IPS-18c (cell line): ENCODE measurements at regions not wholly inside any gene's neighbourhood (a gene's known extent, or its start where the extent isn't known, plus 50 kb on each side); places are given as distances from the start of the nearest gene placed in this dataset.

ENCODE experiments used
- H3K4me3 ChIP-seq: 2 replicates; pipeline ENCODE4 v1.7.0; 2013; ENCODE audit warnings: low read depth, mild to moderate bottlenecking, low read length, moderate library complexity; ENCODE audit not compliant: insufficient read depth
- H3K9me3 ChIP-seq: one replicate; pipeline ENCODE4 v1.6.1; 2013; ENCODE audit warnings: mild to moderate bottlenecking, low read length, moderate library complexity; ENCODE audit not compliant: control insufficient read depth, insufficient read depth

DNA sequence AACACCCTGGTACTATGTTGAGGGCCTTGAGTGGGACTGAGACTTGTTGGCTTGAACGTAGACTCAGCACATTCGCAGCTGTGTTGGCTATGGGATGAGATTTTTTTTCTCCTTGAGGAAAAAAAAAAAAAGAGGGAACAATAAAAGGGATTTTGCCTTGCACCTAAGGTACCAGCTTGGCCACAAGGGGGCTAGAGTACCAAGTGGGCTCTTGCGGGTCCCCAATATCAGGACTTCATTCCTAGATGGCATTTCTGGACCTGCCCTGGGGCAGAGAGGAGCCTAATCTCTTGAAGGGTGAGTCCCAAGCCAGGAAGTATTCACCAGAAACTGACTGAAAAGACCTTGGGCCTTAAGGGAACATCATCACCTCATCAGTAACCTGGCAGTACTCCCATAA is 1083.6 kb upstream of the PHF14 start:
- no peak overlapping the region for H3K4me3 ChIP-seq
- no peaks in the 10 kb centered on the region for H3K9me3 ChIP-seq

DNA sequence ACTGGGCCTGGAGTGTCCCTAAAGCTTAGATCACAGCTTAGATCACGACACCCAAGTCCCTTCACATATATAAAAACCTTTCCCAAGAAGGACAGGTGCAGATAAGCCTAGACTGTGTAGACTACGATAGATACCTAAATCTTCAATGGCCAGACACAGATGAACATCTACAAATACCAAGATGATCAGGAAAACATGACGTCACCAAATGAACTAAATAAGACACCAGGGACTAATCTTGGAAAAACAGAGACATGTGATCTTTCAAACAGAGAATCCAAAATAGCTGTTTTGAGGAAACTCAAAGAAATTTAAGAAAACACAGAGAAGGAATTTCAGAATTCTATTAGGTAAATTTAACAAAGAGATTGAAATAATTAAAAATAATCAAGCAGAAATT is 1082.6 kb upstream of the PHF14 start:
- Histone ChIP-seq H3K4me3 (no peak overlapping the region), H3K9me3 (no peaks in the 10 kb centered on the region)

DNA sequence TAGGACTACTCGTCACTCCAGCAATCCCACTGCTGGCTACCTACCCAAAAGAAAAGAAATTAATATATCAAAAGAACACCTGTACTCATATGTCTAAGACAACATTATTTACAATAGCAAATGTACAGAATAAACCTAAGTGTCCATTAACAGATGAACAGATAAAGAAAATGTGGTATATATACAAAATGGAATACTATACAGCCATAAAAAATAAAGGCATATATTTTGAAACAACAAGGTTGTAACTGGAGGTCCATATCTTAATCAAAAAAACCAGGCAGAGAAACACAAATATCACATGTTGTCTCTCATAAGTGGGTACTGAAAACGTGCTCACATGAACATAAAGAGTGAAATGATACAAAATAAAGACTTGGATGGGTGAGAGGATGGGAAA is 1073.3 kb upstream of the PHF14 start:
- Histone ChIP-seq H3K4me3 (no peak overlapping the region), H3K9me3 (no peaks in the 10 kb centered on the region)

DNA sequence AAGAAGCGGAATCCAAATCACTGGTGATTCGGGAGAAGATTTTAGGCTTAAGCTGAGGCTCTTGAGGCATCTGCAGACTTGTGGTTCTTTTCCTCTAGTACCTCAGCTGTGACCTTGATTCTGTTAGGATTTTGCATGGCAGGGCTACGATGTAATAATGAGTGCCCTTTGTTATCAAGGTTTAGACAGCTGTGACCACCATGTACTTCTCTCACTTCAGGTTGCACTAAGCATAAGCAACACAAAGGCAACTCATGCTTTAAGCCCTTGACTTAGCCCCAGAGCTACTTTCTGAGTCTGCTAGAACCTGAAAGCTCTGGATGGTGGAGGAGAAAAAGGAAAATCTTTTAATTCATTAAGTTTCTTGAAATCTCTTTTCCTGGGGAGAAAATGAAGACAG is 1052.3 kb upstream of the PHF14 start:
- H3K9me3 ChIP-seq, result no peaks in the 10 kb centered on the region
- no peak overlapping the region for H3K4me3 ChIP-seq

DNA sequence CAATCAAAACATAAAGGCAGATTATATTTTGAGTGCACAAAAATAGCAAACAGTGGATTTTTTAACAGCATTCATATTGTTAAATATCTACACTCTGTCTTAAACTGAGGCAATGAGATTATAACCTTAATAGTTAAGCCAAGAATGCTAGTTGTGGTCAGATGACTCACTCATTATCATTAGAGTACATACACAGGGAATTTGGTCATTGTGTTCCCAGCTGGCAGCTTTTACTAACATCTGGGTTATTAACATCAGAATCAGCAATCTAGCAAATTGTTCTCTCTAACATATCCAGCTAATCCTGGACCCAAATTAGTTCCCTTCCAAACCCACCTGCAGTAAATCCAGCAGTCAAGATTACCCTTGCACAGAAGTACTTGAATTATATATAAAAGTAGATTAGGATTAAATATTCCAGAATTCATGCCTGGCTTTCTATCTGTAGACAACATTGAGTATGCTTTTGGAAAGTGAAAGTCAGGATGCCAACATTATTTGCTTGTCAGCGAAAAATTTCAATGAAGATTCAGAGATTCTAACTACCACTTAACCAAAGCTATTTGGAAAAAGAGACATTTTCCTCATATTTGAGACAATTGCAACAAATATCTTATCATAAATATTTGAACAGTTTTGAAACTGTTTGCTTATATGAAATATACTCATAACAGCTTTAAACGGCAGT is 1035.6 kb upstream of the PHF14 start:
- Histone ChIP-seq H3K9me3 (no peaks in the 10 kb centered on the region), H3K4me3 (no peak overlapping the region)

DNA sequence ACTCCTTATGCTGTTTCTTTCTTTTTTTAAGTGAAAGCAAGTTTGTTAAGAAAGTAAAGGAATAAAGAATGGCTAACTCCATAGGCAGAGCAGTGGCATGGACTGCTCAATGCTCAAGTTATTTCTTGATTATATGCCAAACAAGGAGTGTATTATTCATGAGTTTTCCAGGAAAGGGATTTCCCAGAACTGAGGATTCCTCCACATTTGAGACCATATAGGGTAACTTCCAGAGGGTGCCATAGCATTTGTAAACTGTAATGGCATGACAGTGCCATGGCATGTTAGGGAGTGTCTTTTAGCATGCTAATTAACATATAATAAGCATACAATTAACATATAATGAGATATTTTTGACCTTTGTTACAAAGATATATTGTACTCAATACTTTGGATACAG is 1034.5 kb upstream of the PHF14 start:
- Histone ChIP-seq H3K4me3 (no peak overlapping the region), H3K9me3 (no peaks in the 10 kb centered on the region)

DNA sequence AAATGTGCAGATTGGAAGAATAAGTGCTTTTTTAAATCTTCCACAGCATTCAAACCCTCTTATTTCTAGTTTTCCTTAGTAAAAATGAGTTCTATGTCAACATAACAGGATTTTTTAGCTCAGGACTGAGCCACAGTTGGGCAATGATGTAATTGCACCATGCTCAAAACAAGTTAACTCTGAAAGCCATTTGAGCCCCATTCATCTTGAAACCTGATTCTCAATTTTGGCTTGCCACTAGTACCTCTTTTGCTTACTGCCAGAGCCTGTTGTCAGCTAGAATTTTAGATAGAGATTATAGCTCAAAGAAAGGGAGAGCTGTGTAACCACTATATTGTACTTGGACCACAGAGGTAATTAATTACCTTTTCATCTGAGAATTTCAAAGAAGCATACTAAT is 1028.5 kb upstream of the PHF14 start:
- Histone ChIP-seq H3K4me3 (no peak overlapping the region), H3K9me3 (no peaks in the 10 kb centered on the region)

DNA sequence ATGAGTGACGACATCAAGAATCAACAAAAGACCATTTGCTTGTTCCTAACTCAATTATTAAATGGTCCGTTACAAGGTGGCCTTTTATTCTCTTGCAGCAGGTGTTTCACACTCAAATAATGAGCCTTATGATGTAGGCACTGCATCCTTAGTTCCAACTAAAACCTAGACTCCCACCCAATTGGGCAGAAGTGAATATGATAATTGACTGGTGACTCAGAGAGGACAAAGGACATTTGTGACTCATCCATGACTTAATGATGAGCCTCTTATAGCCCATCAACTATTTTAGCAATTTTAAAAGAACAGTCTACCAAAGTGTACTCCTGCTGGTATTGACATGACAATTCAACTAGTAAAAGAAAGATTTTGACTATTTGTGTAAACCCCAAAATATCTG is 1027.8 kb upstream of the PHF14 start:
- Histone ChIP-seq H3K9me3 (no peaks in the 10 kb centered on the region), H3K4me3 (no peak overlapping the region)

DNA sequence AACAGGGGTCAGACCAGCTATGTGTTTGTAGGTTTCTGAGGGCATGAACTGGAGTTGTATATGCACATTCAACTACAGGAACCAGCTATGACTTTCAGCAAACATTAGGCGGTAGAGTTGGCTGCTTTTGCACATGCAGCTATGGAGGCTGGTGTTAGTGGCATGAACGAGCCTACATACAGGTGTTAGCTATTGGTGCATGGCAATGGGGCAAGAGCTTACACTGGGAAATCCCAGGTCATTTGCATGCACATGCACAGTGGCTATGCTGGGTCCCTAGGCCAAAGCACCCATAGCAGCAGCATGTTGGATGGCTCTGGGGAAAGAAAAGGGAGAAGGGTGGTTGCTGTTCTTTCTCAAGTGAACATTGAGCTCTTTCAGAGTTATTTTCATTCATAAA is 1018.5 kb upstream of the PHF14 start:
- H3K9me3 ChIP-seq, result no peaks in the 10 kb centered on the region
- no peak overlapping the region for H3K4me3 ChIP-seq

DNA sequence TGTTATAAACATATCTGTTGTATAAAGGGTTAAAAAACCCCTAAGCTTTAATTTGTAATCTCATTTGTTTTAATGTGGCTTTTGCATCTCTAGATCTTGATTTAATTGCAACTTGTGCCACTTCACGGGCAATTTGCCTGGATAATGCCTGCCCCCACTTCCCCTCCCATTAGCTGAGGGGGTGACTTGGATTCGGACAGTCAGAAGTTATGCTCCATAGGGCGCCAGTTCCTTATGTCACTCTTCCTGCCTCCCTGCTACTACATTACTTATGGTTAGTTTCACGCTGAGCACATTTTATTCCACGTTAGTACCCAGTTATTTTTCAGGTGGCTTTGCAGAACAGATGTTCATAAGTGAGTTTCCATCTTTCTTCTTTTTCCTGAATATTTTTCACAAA is 1015.2 kb upstream of the PHF14 start:
- Histone ChIP-seq H3K9me3 (no peaks in the 10 kb centered on the region), H3K4me3 (no peak overlapping the region)

DNA sequence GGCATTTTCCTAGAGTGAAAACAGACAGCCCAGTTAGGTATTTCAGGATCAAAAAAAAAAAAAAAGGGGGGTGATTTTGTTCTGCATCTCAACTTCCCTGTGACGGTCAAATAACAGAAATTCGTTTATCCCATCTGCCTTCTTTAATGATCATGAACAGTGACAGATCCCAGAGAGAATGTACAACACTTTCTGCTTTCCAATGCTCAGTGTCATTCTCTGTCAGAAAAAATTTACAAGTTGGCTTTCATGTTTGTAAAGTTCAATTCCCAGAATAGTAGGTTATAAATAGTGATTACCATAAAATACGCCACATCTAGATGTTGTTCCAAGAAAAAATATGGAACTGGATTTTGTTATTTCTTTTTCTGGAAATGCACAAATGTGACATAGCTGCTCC is 1013.2 kb upstream of the PHF14 start:
- Histone ChIP-seq H3K4me3 (no peak overlapping the region), H3K9me3 (no peaks in the 10 kb centered on the region)

DNA sequence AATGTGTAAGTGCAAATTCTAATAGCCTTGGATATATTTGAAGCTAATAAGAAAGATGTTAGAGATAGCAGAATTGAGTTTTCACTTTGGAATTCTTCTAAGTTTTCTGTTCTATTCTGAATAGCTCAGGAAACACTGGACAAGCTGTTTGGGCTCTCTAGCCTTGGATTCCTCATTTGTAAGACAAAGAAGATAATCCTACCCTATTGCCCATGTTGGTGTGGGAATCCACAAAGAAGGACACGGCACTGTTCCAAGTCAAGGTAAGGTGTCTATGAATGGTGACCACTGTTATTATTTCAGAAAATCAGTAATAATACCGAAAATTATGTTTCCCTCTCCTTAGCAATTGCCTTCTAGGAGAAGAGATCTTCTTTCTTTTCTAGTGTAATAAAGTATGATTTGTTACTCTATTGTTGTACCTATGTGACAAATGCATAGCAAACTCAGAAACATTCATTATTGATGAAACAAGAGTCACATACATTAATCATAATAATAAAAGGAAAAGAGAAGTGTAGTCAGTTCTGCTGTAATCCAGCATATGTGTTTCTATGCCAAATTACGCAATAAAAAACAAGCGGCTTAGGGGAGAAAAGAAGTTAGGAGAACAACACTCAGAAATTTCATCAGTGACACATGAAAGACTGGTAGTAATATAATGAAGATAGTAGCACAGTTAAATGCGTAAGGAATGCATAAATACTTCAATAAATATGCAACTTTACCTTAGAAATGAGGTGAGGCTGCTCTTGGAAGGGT is 1012.3 kb upstream of the PHF14 start:
- Histone ChIP-seq H3K9me3 (no peaks in the 10 kb centered on the region), H3K4me3 (no peak overlapping the region)

DNA sequence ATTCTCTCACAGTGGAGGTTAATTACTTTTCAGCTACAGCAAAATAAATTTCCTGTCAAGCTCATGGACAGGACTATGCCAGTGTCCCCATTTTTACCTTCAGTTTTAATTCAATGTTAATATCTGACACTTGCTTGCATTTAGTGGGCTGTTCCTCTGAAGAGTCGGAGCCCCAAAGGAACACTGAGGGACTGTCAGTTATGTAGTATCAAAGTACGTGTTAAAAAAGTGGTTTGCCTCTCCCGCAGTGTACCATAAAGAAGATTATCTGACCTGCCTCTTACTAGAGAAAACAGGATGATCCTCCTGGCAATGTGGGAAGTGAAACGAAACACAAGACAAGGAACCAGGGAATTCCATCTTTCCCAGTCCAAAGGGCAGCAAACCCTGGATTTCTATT is 1010.9 kb upstream of the PHF14 start:
- H3K4me3 ChIP-seq, result no peak overlapping the region
- H3K9me3 ChIP-seq, result no peaks in the 10 kb centered on the region

DNA sequence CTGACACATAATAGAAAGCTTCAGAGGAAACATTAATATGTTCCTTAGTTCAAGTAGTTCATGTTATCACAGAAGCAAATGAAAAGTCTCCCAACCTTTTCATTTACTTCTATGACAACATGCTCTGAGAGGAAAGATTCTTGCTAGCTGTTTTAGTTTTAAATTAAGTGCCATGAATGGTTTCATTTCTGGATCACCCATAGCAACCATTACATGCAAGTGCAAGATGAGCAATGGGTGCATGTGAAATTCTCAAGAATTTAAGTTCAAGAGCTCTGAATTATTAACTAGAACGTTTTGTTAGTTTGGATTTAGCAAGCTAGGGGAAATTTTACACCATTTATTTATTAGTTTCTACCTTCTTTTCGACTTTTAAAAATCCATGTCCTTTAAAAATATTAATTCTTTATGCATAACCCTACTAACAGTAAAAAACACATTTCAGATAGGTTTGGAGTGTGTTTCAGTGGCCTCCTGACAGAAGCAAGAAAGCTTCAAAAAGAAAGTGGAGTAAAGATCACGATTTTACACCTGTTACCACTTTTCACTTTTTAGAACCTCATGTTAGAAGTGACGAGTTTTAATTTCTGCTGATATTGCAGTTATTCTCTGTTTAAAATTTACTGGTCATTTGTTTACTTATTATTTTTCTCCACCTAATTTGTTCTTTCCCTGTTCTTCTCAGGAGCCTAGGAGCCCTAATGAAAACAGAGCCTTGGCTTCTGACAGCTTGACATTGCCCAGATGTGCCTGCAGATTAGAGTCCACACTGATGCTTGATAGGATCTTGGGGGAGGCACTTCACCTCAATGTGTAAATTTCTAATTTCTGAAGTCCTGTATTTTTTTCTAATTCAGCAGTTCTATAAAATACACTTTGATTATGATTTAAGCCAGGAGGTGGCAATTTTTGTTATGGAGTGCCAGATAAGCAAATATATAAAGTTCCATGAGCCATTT is 995.3 kb upstream of the PHF14 start:
- Histone ChIP-seq H3K9me3 (no peaks in the 10 kb centered on the region), H3K4me3 (no peak overlapping the region)

DNA sequence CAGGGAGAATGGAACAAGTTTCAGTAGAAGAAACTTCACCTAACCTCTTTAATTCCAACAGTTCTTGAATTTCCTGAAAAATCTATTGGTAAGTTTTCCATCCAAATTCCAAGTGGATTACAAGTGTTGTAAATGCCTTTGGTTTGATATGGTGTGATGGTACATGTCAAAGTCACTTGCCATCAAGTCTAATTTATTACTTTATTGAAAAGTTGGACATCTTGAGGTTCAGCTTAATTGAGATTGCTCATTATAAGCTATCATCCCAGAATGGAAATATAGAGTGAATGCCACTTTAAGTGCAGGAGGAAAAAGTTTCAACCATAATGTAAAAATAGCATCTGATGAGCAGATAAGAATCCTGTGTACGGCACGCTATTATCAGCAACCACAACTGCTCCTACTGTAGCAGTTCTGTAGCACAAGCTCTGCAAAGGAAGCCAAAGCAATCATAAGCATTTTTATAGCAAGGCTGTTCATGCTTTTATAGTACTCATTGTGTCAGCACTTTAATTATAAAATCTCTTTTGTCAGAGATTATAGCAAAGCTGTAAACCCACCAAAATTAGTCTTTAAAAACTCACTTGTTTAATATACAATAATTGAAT is 991.8 kb upstream of the PHF14 start:
- no peak overlapping the region for H3K4me3 ChIP-seq
- H3K9me3 ChIP-seq, result no peaks in the 10 kb centered on the region

DNA sequence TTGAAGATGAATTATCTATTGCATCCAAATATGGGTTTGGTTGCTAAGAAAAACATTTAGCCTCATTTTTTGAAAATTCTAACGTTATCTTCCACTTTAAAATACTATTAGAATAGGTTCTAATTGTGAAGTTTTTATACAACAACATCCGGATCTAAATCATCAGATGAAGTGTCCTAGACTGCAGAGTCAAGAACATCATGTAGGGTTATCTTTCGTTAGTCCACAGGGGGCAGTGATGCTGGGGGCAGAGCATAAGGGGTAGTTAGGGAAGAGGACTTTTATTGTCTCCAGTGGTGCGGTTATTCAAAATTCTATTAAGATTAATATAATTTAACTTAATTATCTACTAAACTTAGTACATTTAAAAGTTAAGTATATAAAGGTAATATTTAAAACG is 990.6 kb upstream of the PHF14 start:
- no peaks in the 10 kb centered on the region for H3K9me3 ChIP-seq
- H3K4me3 ChIP-seq, result no peak overlapping the region

DNA sequence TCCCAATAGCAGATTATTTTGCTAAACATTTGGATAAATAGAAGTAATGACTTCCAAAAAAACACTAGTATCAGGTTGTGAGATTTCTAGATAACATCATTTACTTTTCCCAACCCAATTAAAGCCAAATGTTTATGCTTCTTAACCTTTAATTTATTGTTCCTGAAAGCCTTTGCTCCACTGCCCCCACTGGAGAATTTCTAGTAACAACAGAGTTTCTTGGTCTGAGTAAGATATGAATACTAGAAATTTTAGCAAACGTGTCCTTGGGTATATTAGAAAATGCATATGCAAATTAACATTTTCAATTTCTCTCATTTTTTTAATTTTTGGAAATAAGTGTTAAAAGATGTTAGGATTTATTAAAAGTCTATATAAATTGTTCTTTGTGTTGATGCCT is 958.0 kb upstream of the PHF14 start:
- H3K4me3 ChIP-seq, result no peak overlapping the region
- H3K9me3 ChIP-seq, result peaks cover 3% of the 10 kb centered on the region
